HG03196 (cell line): ENCODE measurements at regions not wholly inside any gene's neighbourhood (a gene's known extent, or its start where the extent isn't known, plus 50 kb on each side); places are given as distances from the start of the nearest gene placed in this dataset.

ENCODE experiments used
- ATAC-seq: cut with Tn5 transposase; IDR thresholded peaks from one replicate; pipeline ENCODE4 v1.9.1; 2021; ENCODE audit not compliant: unreplicated experiment

DNA sequence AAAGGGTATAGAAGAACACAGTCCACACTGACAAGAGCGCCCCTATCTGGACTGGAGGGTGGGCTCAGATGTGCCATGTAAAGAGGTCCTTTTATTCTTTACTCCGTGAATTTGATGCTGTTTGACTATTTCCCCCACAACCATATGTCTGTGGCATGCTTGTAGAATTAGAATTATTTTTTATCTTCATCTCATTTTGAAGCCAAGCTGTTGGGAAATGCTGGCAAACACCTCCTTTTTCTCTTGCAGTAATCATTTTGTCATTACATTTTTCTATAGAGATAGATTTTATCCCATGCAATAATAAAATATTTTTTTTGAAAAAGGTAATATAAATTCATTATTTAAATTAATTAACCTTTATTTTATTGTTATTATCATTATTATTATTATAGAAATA lies 926.6 kb upstream of the AUTS2 start:
- no peak for ATAC-seq

DNA sequence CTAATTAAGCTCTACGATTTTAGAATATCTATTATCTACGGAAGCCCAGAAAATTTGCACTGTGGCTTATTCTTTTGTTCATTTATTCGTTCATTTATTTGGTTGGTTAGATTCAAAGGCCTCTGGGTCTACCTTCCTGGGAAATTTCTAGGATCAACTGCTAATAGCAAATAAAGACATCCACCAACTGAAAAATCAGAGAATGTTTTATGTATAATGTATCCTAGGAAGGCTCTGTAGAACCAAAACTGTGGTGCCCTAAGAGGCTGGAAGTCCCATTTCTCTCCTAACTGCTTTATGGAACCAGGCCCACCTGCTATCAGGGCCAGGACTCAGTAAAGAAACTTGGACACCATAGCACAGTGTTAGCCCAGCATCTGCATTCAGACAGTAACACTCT lies 923.4 kb upstream of the AUTS2 start:
- ATAC-seq = no peak

DNA sequence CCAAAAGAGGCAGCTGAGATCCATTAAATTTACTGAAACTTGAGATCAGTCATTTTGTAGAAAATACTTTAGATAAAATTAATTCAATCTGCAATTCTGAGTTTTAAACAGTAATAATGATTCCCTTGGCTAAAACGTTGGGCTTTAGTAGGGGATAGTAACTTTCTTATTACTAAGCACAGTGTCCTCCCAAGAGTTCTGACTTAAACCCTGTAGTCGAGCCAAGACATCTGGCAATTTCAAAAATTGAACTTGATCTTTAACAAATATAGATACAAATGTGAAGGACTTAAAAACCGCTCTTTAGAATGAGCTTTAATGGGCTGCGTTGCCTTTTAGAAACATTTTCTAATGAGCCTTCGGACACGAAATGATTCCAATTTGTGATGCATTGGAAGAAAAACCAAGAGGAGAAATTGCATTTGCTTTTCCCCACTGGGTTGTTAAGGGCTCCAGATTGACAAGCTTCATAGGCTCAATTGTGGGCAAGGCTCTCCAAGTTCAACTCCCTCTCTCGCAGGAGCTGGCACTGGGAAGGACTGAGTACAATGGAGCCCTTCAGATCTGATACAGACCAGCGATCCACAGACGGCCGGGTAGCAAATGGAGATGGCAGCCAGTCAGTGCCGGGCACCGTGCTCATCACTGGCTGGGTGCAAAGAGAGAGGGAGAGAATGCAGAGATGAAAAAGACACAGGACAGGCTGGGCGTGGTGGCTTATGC lies 921.3 kb upstream of the AUTS2 start:
- ATAC-seq = no peak

DNA sequence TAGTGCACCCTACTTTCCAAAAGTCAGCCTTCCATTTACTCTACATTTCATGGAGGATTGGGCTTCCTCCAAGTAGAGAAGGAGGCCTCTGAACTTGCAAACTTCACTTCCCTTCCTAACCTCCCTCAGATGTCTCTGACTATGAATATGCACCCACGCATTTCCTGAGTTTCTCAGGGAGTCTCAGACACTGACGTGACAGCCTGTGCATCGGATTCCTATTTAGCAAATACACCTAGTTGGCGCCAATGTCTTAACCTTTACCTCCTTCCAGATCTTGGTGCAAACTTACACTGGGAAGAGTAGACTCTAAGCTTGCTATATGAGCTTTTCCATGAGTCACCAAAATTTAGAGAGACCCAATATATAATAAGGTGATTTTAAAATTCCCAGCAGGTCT lies 920.1 kb upstream of the AUTS2 start:
- no peak for ATAC-seq

DNA sequence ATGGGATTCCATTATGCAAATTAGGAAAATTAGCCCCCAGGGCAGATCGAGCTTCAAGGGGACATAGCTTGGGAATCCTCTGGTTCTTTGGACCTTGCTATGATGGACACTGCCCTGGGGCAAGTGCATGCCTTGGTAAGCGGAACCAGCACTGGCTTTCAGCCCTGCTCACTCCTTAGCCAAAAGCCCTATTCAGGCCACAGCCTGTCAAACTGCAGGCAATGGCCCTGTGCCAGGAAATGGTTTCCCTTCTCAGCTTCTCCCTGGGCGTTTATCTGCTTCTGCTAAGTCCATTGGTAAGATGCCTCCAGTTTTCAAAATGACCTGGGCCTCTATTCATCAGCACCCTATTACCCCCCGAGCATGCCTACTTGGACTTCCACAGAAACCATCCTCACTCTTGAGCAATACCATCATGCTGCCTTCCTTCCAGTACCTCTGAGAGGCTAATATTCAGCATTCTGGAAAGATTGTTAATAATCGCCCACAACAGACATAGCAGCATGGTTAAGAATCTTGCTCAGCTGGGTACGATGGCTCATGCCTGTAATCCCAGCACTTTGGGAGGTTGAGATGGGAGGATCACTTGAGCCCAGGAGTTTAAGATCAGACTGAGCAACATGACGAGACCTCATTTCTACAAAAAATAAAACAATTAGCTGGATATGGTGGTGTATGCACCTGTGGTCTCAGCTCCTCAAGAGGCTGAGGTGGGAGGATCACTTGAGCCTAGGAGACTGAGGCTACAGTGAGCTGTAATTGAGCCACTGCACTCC lies 918.6 kb upstream of the AUTS2 start:
- no peak for ATAC-seq

DNA sequence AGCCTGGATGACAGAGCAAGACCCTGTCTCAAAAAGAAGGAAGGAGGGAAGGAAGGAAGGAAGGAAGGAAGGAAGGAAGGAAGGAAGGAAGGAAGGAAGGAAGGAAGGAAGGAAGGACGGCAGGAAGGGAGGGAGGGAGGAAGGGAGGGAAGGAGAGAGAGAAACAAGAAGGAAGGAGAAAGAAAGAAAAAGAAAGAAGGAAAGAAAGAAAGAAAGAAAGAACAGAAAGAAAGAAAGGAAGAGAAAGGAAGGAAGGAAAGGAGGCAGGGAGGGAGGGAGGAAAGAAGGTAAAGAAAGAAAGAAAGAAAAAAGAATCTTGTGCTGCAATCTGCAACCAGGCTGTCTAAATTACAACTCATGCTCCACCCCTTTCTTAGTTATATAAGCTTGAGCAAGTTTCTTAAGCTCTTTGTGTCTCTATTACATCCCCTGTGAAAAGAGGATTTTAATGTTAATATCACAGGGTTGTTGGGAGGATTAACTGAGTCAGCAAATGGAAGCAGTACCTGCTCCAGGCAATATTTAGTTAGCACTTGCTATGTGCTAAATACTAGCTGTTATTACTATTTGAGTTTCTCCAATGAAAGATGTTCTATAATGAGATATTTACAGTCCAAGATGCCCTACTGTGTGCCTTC lies 917.9 kb upstream of the AUTS2 start:
- ATAC-seq = no peak

DNA sequence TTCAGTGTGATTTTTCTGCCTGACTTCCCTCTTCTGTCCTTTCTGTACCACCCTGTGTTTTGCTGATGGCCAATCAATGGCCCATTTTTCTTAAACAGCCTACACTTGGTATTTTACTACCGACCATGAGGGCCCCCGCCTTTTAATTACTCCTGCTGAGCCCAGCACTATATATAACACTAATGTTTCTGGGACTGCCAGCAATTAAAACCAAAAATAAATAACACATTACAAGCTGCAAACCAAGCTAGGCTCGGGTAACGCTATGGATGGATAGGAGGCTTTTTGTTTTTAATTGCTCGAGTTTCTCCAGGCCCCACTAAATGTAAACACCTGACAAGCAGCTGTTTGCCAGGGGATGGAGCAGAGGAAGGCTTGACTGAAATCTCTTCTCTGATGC lies 915.4 kb upstream of the AUTS2 start:
- no peak for ATAC-seq

DNA sequence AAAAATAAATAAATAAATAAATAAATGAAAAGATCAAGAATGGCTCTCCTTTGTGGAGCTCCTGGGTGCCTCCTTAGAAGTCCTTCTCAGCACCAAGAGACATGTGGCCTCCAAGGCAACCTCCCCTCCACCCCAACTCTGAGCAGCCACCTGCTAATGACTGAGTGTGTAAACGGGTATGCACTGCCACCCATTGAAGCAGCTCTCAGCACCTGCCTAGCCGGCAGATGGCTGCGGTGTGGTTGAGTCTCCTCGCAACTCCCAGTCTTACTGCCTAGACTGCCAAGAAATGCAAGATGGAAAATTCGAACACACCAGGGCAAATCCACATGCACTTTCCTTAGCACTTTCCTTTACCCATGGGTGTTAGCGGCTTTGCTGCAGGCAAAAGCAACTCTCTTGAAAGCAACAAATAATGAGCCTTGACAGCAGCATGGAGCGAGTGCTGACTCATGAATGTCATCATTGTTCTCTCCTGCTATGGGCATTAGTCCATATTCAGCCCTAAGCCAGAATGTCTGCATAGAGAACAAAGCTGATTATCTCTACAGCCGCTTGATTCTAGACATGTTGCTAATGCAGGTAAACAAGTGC lies 913.9 kb upstream of the AUTS2 start:
- no peak for ATAC-seq

DNA sequence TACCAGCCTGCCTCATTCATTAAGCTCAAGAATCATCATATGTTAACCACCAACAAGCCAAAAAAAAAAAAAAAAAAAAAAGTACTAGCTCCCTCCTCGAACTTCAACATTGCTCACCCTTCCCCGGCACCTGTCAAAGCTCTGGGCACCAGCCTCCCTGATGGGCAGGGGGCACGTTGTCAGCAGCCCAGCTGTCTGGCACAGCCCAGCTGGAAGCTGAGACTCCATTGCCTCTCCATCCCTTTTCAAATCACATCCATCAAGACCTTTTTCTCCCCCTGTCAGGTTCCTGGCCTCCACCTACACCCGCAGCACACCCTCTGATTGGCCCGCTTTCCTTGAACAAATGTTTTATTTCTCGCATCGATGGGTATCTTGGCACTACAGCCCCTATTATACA lies 913.3 kb upstream of the AUTS2 start:
- ATAC-seq = no peak

DNA sequence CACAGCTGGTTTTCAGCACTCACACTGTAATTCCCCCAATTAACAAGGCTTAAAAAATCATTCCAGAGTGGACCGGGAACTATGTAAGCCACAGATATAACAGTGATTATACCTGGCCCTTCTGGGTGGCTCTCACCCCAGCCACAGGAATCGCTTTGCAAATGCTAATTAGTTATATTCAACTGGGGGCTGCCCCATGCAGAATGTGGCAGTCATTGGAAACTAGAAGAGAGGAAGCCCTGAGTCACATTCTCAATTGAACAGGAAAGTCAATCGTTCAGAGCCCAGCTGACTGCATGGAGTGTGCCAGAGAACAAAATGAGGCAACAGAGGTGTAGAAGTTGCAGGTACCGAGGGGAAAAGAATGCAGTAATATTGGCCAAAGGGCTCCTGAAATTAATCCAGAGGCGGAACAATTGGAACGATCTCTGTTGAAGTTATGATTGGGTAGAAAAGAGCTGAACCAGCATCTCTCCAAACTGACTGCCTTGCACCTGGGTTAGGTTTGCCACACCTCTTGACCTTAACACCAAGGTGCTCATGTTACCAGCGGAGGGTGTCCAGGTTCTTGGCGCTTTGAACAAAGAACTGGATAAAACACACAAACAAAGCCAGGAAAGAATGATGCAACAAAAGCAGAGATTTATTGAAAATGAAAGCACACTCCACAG lies 909.7 kb upstream of the AUTS2 start:
- ATAC-seq = no peak

DNA sequence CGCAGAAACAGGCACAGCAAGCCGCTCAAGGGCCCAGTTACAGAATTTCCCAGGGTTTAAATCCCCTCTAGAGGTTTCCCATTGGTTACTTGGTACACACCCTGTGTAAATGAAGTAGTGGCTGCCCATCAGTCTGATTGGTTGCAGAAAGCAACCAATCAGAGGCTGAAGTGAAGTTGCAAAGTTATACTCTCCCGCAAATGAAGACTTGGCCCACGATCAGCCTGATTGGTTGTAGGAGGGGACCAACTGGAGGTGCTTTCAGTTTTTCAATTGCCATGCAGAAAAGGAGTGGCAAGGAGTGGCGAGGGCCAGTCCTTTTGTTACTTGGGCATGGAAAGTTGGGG lies 909.2 kb upstream of the AUTS2 start:
- ATAC-seq = no peak

DNA sequence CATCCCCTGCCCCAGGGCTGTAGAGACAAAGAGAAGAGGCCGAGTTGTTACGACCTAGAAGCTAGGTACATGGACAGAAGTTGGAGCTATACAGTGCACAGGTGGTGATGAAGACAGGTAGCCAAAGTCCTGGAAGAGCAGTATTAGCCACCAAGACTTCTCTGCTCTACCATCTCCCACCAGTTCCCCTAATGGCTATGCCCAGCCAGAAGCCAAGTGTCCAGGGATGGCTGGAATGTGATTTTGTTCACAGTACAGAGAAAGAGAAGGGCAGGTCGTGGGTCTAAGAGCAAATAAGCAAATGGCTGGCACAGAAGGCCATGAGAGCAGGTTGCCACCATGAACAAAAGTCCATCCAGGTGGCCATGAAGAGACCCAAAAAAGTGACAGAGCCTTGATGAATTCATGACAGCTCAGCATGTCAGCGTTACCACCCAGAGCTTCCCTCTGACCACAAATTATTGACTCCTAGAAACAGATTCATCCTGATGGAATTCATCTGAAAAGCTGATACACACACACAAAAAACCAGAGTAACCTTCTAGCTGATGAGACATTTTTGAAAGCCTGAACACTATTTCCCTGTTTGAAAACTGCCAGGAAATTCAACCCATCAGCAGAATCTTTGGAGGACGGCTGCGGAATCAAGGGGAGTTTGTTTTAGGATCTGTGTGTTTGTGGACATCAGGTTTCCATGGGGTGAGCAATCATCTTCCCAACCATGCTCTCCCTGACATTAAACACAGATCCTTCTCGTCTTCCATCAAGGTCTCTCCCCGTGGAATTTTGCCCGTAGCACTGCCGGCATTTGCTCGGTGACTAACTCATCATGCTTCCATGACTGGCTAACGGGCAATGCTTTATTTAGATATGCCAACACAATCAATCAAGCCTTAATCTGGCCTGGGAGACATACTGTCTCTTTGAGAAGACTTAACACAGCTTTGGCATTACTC lies 906.7 kb upstream of the AUTS2 start:
- no peak for ATAC-seq

DNA sequence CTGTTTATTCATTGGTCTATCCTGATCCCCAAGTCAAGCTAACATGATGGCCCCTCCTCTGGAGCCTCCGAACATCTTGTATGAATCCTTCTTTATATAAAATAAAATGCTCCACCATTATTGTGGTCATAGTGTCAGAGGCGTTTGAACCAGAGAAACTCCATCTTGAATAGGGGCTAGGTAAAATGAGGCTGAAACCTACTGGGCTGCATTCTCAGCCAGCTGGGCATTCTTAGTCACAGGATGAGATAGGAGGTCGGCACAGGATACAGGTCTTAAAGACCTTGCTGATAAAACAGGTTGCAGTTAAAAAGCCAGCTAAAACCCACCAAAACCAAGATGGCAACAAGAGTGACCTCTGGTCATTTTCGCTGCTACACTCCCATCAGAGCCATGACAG lies 905.8 kb upstream of the AUTS2 start:
- no peak for ATAC-seq

DNA sequence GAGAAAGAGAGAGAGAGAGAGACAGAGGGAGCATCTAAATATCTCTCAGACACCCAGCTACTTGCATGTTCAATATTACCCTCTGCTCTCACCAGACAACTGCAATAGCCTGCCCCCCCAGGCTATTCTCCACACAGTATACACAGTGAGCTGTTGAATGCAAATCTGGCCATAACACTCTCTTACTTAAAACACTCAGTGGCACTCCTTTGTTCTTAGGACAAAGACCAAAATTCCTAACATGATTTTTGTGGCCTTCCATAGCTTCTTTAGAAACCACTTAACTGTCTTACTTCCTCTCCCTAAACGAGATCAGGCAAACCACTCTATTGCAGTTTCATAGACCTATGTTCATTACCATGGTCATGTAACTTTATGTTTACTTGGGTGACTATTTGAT lies 903.6 kb upstream of the AUTS2 start:
- no peak for ATAC-seq

DNA sequence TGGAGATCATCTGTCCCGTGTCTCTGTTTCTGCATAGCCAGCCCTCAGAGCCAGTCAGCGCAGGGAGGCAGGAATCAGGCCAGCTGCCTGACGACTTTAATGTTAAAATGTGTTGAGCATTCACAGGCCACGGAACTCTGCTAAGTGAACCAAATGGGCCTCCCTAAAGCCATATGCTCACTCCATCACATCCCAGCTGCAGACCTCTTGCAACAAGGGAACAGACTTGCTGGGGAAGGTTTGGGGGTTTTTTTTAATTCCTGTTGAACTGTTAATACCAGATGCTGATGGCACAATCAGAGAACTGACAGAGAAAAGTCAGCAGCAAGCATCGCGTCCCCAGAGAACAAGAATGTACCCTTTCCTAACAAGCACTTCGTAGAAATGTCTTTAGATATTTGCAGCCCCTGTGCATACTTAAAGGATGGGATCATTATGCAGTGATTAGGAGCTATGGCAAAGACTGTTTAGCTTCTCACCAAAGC lies 900.4 kb upstream of the AUTS2 start:
- no peak for ATAC-seq

DNA sequence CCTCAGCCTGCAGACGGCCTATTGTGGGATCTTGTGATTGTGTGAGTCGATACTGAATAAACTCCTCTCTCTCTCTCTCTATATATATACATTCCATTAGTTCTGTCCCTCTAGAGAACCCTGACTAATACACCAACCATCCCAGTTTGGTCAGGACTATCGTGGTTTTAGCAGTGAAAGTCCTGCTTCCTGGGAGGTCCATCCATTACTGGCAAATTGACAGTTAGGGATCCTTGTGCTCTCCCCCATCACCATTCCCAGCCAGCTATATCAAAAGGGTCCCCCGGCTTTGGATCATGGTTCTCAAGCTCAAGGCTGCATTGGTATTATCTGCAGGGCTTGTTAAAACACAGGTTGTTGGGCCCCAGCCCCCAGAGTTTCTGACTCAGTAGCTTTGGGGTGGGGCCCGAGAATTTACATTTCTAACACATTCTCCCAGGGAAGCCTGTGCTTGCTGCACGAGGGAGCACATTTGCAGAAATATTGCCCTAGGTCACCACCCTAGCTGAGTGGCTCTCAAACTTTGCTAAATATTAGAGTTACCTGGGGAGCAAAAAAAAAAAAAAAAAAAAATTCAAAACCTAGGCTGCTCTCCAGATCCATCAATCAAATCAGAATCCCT lies 899.1 kb upstream of the AUTS2 start:
- ATAC-seq = no peak

DNA sequence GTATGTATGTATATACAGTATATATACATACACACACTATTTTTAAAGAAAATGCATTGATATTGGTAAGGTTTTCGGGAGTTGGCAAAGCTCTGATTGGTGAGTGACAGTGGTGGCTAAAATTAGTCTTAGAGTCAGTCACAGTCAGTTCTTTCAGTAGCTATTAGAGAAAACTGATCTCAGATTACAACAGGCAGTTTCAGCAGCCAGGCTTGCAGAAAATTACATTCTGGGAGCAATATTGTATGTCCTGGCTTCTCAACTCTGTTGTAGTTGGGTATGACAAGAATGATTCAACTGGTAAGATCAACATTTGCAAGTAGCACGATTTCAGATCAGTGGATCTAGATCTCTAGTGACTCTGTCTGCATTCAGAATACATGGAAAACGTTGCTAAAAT lies 897.9 kb upstream of the AUTS2 start:
- ATAC-seq = no peak

DNA sequence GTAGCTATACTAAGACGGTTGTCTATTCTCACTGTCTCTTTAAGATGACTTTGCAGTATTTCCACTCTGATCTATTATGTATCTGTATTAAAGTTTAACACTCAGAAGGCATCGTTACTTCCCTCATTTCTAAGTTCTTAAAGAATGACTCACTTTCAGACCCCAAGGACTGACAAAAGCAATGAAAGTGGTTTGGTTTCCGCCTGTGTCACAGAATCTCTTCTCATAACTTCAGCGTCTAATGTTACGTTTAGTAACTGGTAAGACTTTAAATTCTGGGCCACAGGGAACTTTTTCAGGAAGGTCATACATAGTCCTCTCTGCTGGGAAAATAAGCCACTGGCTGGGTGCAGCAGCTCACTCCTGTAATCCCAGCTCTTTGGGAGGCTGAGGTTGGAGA lies 892.0 kb upstream of the AUTS2 start:
- ATAC-seq = no peak

DNA sequence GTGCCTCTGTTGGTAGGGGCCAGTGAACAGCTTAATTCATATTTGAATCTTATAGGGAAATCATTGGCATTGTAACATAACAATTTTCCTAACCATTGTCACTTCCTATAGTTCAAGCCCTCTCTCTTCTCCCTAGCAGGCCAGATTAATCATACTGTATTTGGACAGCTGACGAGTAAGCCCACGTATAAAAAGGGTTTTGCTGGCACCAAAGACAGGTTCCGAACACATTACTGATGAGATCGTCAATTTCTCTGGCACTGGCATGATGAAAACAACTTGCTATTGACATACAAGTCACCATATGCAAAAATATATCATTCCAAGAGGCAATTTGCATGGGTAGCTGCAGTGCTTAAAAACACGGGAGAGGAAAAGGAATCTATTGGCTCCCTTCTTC lies 891.1 kb upstream of the AUTS2 start:
- ATAC-seq = no peak

DNA sequence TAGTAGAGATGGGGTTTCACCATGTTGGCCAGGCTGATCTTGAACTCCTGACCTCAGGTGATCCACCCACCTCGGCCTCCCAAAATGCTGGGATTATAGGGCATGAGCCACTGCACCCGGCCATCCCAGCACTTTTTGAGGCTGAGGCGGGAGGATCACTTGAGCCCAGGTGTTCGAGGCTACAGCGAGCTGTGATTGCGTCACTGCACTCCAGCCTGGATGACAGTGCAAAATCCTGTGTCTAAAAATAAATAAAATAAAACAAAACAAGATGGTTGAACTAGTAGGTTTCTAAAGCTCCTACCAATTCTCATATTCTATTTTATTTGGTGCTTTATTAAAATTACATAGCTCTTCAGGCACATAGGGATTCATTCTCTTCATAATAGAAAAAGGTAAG lies 890.3 kb upstream of the AUTS2 start:
- no peak for ATAC-seq
